ENCODE measurements at regions not wholly inside any gene's neighbourhood (a gene's known extent, or its start where the extent isn't known, plus 50 kb on each side); places are given as distances from the start of the nearest gene placed in this dataset.

DNA sequence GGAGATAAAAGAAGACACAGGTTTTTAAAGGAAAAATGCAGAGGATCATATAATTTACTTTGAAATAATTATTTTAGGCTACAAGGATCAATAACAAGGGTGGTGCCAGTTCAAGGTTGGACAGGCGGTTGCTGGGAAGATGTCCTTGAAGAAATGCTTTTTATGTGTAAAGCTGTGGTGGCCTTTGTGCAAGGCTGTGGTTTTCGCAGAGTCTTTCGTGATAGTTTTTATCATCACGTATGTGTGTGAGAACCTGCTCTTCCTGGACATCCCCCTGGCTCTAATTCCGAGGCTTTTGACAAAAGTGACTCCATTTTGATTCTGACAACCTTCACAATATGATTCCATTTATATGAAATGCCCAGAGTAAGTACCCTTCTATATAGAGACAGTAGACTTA lies 85.8 kb upstream of the COG2 start:
- peaks cover 0 to 1% of the 10 kb centered on the region in 2 donors for H3K36me3 Mint-ChIP-seq
- no peak overlapping the region for H2AFZ ChIP-seq (ENCODE audit: insufficient read depth, low read depth, low read length, poor library complexity, severe bottlenecking)
- no peak overlapping the region for H3K9ac ChIP-seq (ENCODE audit: insufficient read depth, low read length, poor library complexity, severe bottlenecking)
- TF ChIP-seq, protein P1, sequence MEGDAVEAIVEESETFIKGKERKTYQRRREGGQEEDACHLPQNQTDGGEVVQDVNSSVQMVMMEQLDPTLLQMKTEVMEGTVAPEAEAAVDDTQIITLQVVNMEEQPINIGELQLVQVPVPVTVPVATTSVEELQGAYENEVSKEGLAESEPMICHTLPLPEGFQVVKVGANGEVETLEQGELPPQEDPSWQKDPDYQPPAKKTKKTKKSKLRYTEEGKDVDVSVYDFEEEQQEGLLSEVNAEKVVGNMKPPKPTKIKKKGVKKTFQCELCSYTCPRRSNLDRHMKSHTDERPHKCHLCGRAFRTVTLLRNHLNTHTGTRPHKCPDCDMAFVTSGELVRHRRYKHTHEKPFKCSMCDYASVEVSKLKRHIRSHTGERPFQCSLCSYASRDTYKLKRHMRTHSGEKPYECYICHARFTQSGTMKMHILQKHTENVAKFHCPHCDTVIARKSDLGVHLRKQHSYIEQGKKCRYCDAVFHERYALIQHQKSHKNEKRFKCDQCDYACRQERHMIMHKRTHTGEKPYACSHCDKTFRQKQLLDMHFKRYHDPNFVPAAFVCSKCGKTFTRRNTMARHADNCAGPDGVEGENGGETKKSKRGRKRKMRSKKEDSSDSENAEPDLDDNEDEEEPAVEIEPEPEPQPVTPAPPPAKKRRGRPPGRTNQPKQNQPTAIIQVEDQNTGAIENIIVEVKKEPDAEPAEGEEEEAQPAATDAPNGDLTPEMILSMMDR (IDR thresholded peaks at IDR 0.05) = no peak
- no peak overlapping the region for H3K4me2 ChIP-seq (replicated peaks; ENCODE audit: extremely low read depth, low read length, poor library complexity, severe bottlenecking)
- no peaks in the 10 kb centered on the region for H4K20me1 ChIP-seq (ENCODE audit: insufficient read depth, low read length)
- H3K4me1 ChIP-seq (ENCODE audit: control insufficient read depth in 1 of 2, insufficient read depth in 2 of 2, low read length in 2 of 2) = peaks cover 0 to 5% of the 10 kb centered on the region in 2 donors
- no peaks in the 10 kb centered on the region for H3K9me3 ChIP-seq (replicated peaks in 1 of 2; ENCODE audit: control insufficient read depth in 1 of 2, insufficient read depth in 1 of 2, low read length in 2 of 2)
- H3K36me3 ChIP-seq (replicated peaks in 1 of 2; ENCODE audit: control insufficient read depth in 1 of 2, insufficient read depth in 2 of 2, low read length in 2 of 2) = no peaks in the 10 kb centered on the region
- 89% methylated on average over 1 of the region's 5 CpGs for WGBS (ENCODE audit: insufficient coverage)
- H3K4me3 ChIP-seq (replicated peaks in 1 of 3; ENCODE audit: low read depth in 2 of 3, low read length in 3 of 3) = no peak overlapping the region
- intact Hi-C loops (cut with micrococcal nuclease) = no loop called here
- no peak overlapping the region for H3K27ac ChIP-seq (ENCODE audit: low read depth in 1 of 2, low read length in 2 of 2)
- H3K27ac Mint-ChIP-seq = no peak overlapping the region
- peaks cover 9 to 14% of the 10 kb centered on the region in 2 donors for H3K27me3 ChIP-seq (ENCODE audit: control insufficient read depth in 2 of 2, insufficient read depth in 2 of 2, low read length in 2 of 2)
- H3K9me3 Mint-ChIP-seq = peaks cover 0 to 5% (median 2%) of the 10 kb centered on the region in 7 donors
- peaks cover 17 to 33% (median 26%) of the 10 kb centered on the region in 3 donors for H3K27me3 Mint-ChIP-seq (ENCODE audit: low read depth in 3 of 3)
- H3K4me3 Mint-ChIP-seq = no peak overlapping the region
- H3K4me1 Mint-ChIP-seq = peaks cover 6% of the 10 kb centered on the region
- DNase-seq = no peak
- no peaks in the 10 kb centered on the region for H3K79me2 ChIP-seq (ENCODE audit: insufficient read depth, low read length)

DNA sequence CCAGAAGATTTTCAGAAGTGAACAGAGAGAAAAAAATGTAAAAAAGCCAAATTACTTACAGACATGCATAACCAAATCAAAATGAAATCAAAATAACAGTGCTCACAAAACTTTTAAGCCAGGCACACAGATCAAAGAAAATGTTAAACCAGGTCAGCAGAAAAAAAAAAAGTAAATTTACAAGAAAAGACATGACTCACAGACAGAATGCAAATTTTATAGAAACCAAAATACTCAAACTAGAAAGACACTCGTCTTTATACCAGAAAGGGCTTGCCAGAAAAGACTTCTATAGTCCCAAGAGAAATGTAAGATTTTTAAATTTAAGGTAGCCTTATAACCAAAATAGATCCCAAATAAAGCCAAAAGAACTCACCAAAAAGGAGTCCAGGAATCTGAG lies 86.5 kb upstream of the COG2 start:
- no CpG with 5 or more reads among the region's 1 CpG for WGBS (ENCODE audit: insufficient coverage)
- TF ChIP-seq, protein P1 (IDR thresholded peaks at IDR 0.05) = no peak

More for the DNA sequence above, 86.5 kb upstream of the COG2 start:
- H3K4me3 ChIP-seq (replicated peaks in 1 of 3; ENCODE audit: low read depth in 2 of 3, low read length in 3 of 3) = no peak overlapping the region
- intact Hi-C loops (cut with micrococcal nuclease) = no loop called here
- Mint-ChIP-seq H3K9me3 (peaks cover 0 to 5% (median 2%) of the 10 kb centered on the region in 7 donors), H3K4me1 (peaks cover 7% of the 10 kb centered on the region), H3K4me3 (peak overlapping the region in 1 of 2 donors; percentile 17), H3K27me3 (ENCODE audit: low read depth in 3 of 3) (peaks cover 17 to 33% (median 25%) of the 10 kb centered on the region in 3 donors), H3K27ac (no peak overlapping the region), H3K36me3 (peaks cover 1 to 3% of the 10 kb centered on the region in 2 donors)
- H3K4me1 ChIP-seq (ENCODE audit: control insufficient read depth in 1 of 2, insufficient read depth in 2 of 2, low read length in 2 of 2) = peaks cover 0 to 5% of the 10 kb centered on the region in 2 donors
- H3K27ac ChIP-seq (ENCODE audit: low read depth in 1 of 2, low read length in 2 of 2) = no peak overlapping the region
- no peaks in the 10 kb centered on the region for H3K36me3 ChIP-seq (replicated peaks in 1 of 2; ENCODE audit: control insufficient read depth in 1 of 2, insufficient read depth in 2 of 2, low read length in 2 of 2)
- H3K79me2 ChIP-seq (ENCODE audit: insufficient read depth, low read length) = no peaks in the 10 kb centered on the region
- DNase-seq = no peak
- no peaks in the 10 kb centered on the region for H4K20me1 ChIP-seq (ENCODE audit: insufficient read depth, low read length)
- no peak overlapping the region for H3K4me2 ChIP-seq (replicated peaks; ENCODE audit: extremely low read depth, low read length, poor library complexity, severe bottlenecking)
- H2AFZ ChIP-seq (ENCODE audit: insufficient read depth, low read depth, low read length, poor library complexity, severe bottlenecking) = no peak overlapping the region
- H3K9ac ChIP-seq (ENCODE audit: insufficient read depth, low read length, poor library complexity, severe bottlenecking) = no peak overlapping the region
- no peaks in the 10 kb centered on the region for H3K9me3 ChIP-seq (replicated peaks in 1 of 2; ENCODE audit: control insufficient read depth in 1 of 2, insufficient read depth in 1 of 2, low read length in 2 of 2)
- H3K27me3 ChIP-seq (ENCODE audit: control insufficient read depth in 2 of 2, insufficient read depth in 2 of 2, low read length in 2 of 2) = peaks cover 9 to 14% of the 10 kb centered on the region in 2 donors
